ENCODE measurements at regions not wholly inside any gene's neighbourhood (a gene's known extent, or its start where the extent isn't known, plus 50 kb on each side); places are given as distances from the start of the nearest gene placed in this dataset.

DNA sequence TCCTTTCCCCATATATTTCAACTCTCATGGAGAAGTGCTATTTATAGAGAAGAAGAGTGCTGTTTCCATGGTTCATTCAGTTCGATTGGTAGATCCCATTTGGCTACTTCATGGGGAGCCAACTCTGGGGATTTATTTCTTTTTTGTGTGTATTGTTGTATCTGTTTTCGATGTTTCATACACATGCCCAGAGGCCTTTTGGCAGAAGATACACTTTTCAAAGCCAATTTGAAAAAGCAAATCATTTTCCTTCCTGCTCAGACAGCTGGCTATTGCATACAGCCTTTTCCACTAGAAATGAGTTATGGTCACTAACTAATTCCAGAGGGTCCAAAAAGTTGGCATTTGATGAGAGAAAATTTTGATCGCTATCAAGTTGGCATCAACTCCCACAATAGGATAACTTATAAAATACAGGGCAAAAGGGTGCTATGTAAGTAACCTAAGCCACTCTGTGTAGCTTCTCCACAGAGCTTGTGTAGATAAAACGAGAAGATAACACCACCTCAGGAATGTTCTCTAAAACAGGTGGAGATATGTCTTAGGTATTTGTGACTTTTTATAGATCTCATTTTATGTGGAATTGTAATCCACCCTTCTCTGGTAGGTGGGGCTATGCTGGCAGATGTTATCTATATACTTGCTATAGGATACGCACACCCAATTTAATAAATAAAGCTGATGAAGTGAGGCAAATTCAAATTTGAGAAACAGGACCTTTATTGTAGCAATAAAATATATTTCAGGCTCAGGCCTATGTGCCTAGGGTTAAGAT, 798.5 kb downstream of the SATB2 start:
- intact Hi-C loops (cut with micrococcal nuclease), result no loop called here
- Histone ChIP-seq H3K9me3 (ENCODE audit: control extremely low read depth in 1 of 3, control insufficient read depth in 2 of 3, insufficient read depth in 1 of 3, low read length in 2 of 3) (no peaks in the 10 kb centered on the region), H3K4me2 (replicated peaks; ENCODE audit: low read depth, low read length, poor library complexity, severe bottlenecking) (no peak overlapping the region), H3K79me2 (ENCODE audit: control insufficient read depth, insufficient read depth, low read length) (no peaks in the 10 kb centered on the region), H2AFZ (ENCODE audit: insufficient read depth, low read depth, low read length, poor library complexity, severe bottlenecking) (no peak overlapping the region), H3K27me3 (replicated peaks in 1 of 4; ENCODE audit: control extremely low read depth in 1 of 4, control insufficient read depth in 3 of 4, insufficient read depth in 4 of 4, low read length in 3 of 4) (no peaks in the 10 kb centered on the region), H3K9ac (ENCODE audit: low read length) (no peak overlapping the region), H3K36me3 (replicated peaks in 1 of 2; ENCODE audit: control extremely low read depth in 1 of 2, control insufficient read depth in 1 of 2, extremely low read depth in 1 of 2, insufficient read depth in 2 of 2, low read length in 1 of 2) (no peaks in the 10 kb centered on the region), H4K20me1 (ENCODE audit: control insufficient read depth, insufficient read depth, low read length, poor library complexity, severe bottlenecking) (no peaks in the 10 kb centered on the region), H3K27ac (ENCODE audit: low read length in 2 of 2) (no peak overlapping the region), H3K4me1 (ENCODE audit: control insufficient read depth in 2 of 2, insufficient read depth in 2 of 2, low read length in 2 of 2) (no peaks in the 10 kb centered on the region), H3K4me3 (ENCODE audit: control extremely low read depth in 1 of 5, extremely low read depth in 1 of 5, insufficient read depth in 1 of 5, low read depth in 2 of 5, low read length in 4 of 5) (no peak overlapping the region)
- no peaks in the 10 kb centered on the region for H3K9me3 Mint-ChIP-seq (ENCODE audit: insufficient read depth)
- no CpG with 5 or more reads among the region's 5 CpGs for WGBS (ENCODE audit: insufficient coverage)
- no peaks in the 10 kb centered on the region for H3K27me3 Mint-ChIP-seq
- no peak overlapping the region for H3K4me3 Mint-ChIP-seq
- H3K4me1 Mint-ChIP-seq, result no peaks in the 10 kb centered on the region
- no peak overlapping the region for H3K27ac Mint-ChIP-seq
- TF ChIP-seq, protein P1, sequence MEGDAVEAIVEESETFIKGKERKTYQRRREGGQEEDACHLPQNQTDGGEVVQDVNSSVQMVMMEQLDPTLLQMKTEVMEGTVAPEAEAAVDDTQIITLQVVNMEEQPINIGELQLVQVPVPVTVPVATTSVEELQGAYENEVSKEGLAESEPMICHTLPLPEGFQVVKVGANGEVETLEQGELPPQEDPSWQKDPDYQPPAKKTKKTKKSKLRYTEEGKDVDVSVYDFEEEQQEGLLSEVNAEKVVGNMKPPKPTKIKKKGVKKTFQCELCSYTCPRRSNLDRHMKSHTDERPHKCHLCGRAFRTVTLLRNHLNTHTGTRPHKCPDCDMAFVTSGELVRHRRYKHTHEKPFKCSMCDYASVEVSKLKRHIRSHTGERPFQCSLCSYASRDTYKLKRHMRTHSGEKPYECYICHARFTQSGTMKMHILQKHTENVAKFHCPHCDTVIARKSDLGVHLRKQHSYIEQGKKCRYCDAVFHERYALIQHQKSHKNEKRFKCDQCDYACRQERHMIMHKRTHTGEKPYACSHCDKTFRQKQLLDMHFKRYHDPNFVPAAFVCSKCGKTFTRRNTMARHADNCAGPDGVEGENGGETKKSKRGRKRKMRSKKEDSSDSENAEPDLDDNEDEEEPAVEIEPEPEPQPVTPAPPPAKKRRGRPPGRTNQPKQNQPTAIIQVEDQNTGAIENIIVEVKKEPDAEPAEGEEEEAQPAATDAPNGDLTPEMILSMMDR (IDR thresholded peaks at IDR 0.05), result no peak
- TF ChIP-seq EZH2 (IDR thresholded peaks at IDR 0.05; ENCODE audit: borderline replicate concordance, insufficient read depth, low read depth, low read length, poor library complexity, severe bottlenecking), result no peak
- ChIA-PET POLR2A (no interaction called here), CTCF (no interaction called here)
- ATAC-seq (ENCODE audit: low read depth) (no peak), DNase-seq (no peak)

DNA sequence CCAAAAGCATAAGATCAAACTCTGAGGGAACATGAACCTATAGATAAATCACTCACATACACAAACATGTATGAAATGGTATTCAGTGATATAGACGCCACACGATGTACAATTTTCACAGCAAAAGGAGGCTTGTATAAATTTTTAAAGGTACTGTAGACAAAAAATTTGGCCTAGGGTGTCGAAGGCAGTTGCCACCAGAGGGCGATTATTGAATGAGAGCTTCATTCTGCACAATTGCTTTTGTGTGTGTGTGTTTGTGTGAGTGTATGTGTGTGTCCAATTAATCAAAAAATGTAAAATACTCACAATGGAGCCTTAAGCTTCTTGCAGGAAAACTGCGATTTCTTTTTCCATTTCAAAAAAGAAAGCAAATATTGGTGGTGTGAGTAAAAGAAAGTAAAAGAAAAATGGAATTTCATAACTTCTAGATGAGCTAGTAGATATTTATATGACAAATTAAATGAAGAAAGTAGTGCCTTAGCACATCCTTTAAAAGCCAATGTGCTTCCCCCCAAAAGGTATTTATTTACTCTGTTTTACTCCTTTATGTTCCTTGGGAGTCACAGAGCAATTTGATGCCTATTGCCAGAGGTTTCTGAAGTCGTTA, 800.1 kb downstream of the SATB2 start:
- TF ChIP-seq, protein P1 (IDR thresholded peaks at IDR 0.05), result no peak
- TF ChIP-seq EZH2 (IDR thresholded peaks at IDR 0.05; ENCODE audit: borderline replicate concordance, insufficient read depth, low read depth, low read length, poor library complexity, severe bottlenecking), result no peak
- no peak overlapping the region for H3K4me3 ChIP-seq (ENCODE audit: control extremely low read depth in 1 of 5, extremely low read depth in 1 of 5, insufficient read depth in 1 of 5, low read depth in 2 of 5, low read length in 4 of 5)
- no peaks in the 10 kb centered on the region for H3K4me1 Mint-ChIP-seq
- H3K4me2 ChIP-seq (replicated peaks; ENCODE audit: low read depth, low read length, poor library complexity, severe bottlenecking), result no peak overlapping the region
- H3K4me3 Mint-ChIP-seq, result no peak overlapping the region
- H3K27ac Mint-ChIP-seq, result no peak overlapping the region
- ChIA-PET POLR2A (no interaction called here), CTCF (interaction anchor here (0.6 kb wide), 1 partner anchor 97 kb away, joined by 3 read pairs; no protein-coding TSS in a partner anchor)
- H3K9me3 Mint-ChIP-seq (ENCODE audit: insufficient read depth), result no peaks in the 10 kb centered on the region
- ATAC-seq (ENCODE audit: low read depth), result no peak
- H2AFZ ChIP-seq (ENCODE audit: insufficient read depth, low read depth, low read length, poor library complexity, severe bottlenecking), result no peak overlapping the region
- no peaks in the 10 kb centered on the region for H3K9me3 ChIP-seq (ENCODE audit: control extremely low read depth in 1 of 3, control insufficient read depth in 2 of 3, insufficient read depth in 1 of 3, low read length in 2 of 3)
- H3K79me2 ChIP-seq (ENCODE audit: control insufficient read depth, insufficient read depth, low read length), result no peaks in the 10 kb centered on the region
- whole genome bisulfite sequencing (ENCODE audit: insufficient coverage), result no CpG with 5 or more reads among the region's 6 CpGs
- H3K36me3 ChIP-seq (replicated peaks in 1 of 2; ENCODE audit: control extremely low read depth in 1 of 2, control insufficient read depth in 1 of 2, extremely low read depth in 1 of 2, insufficient read depth in 2 of 2, low read length in 1 of 2), result no peaks in the 10 kb centered on the region
- H3K9ac ChIP-seq (ENCODE audit: low read length), result no peak overlapping the region
- H4K20me1 ChIP-seq (ENCODE audit: control insufficient read depth, insufficient read depth, low read length, poor library complexity, severe bottlenecking), result no peaks in the 10 kb centered on the region
- no peaks in the 10 kb centered on the region for H3K27me3 ChIP-seq (replicated peaks in 1 of 4; ENCODE audit: control extremely low read depth in 1 of 4, control insufficient read depth in 3 of 4, insufficient read depth in 4 of 4, low read length in 3 of 4)
- DNase-seq, result no peak
- no peaks in the 10 kb centered on the region for H3K4me1 ChIP-seq (ENCODE audit: control insufficient read depth in 2 of 2, insufficient read depth in 2 of 2, low read length in 2 of 2)
- intact Hi-C loops (cut with micrococcal nuclease), result no loop called here
- no peaks in the 10 kb centered on the region for H3K27me3 Mint-ChIP-seq
- no peak overlapping the region for H3K27ac ChIP-seq (ENCODE audit: low read length in 2 of 2)
